ENCODE measurements at regions not wholly inside any gene's neighbourhood (a gene's known extent, or its start where the extent isn't known, plus 50 kb on each side); places are given as distances from the start of the nearest gene placed in this dataset.

GRCh38 chr5:122517091-122517490 lies 205.1 kb downstream of the SNCAIP start:
- TF ChIP-seq CTCF (IDR thresholded peaks at IDR 0.05), result no peak
- TF ChIP-seq GABPA (IDR thresholded peaks at IDR 0.05; ENCODE audit: low read depth), result no peak
- TF ChIP-seq SMC3 (IDR thresholded peaks at IDR 0.05; ENCODE audit: low read depth, low read length), result no peak
- TF ChIP-seq POLR2AphosphoS5 (IDR thresholded peaks at IDR 0.05; ENCODE audit: low read depth, low read length), result no peak
- TF ChIP-seq EP300 (IDR thresholded peaks at IDR 0.05; ENCODE audit: borderline replicate concordance in 1 of 2, low read depth in 1 of 2, low read length in 1 of 2), result no peak
